Duodenal mucosa (tissue), 2 donors: ENCODE measurements at regions not wholly inside any gene's neighbourhood (a gene's known extent, or its start where the extent isn't known, plus 50 kb on each side); places are given as distances from the start of the nearest gene placed in this dataset.
"Not testable (repeated sequence)": the region's sequence is repeated elsewhere in the genome, so short reads cannot be mapped to it uniquely, and the experiment has no call there.

Experiments used
- H3K27ac ChIP-seq: one replicate; pipeline ENCODE4 v1.7.0; 2013; ENCODE audit warnings: low read depth, low read length
- H3K27me3 ChIP-seq, 2 donors: one replicate each; pipeline ENCODE4 v1.7.0; 2013; ENCODE audit warnings: low read length in 2 of 2, control low read depth in 1 of 2; ENCODE audit not compliant: insufficient read depth in 2 of 2, control insufficient read depth in 1 of 2
- H3K36me3 ChIP-seq, 2 donors: one replicate each; pipeline ENCODE4 v1.7.0; 2013; ENCODE audit warnings: low read length in 2 of 2, control low read depth in 1 of 2; ENCODE audit not compliant: insufficient read depth in 2 of 2, control insufficient read depth in 1 of 2
- H3K4me1 ChIP-seq, 2 donors: one replicate each; pipeline ENCODE4 v1.7.0; 2013; ENCODE audit warnings: low read length in 2 of 2, control low read depth in 1 of 2; ENCODE audit not compliant: insufficient read depth in 2 of 2, control insufficient read depth in 1 of 2
- H3K4me3 ChIP-seq, 2 donors: one replicate each; pipeline ENCODE4 v1.7.0; 2013; ENCODE audit warnings: low read length in 2 of 2, low read depth in 1 of 2
- H3K9ac ChIP-seq, 2 donors: one replicate each; pipeline ENCODE4 v1.7.0; 2013; ENCODE audit warnings: low read length in 2 of 2, low read depth in 1 of 2
- H3K9me3 ChIP-seq, 2 donors: one replicate each; pipeline ENCODE4 v1.7.0; 2013; ENCODE audit warnings: low read length in 2 of 2, control low read depth in 1 of 2; ENCODE audit not compliant: control insufficient read depth in 1 of 2

GRCh38 chr5:78711670-78712069 is 63.1 kb upstream of the LHFPL2 start:
- H3K9me3 ChIP-seq, H3K4me1 ChIP-seq, H3K36me3 ChIP-seq, H3K27ac ChIP-seq, H3K4me3 ChIP-seq, H3K27me3 ChIP-seq, H3K9ac ChIP-seq: not testable (repeated sequence)

- not testable (repeated sequence) for H3K36me3 ChIP-seq, H3K4me3 ChIP-seq, H3K27me3 ChIP-seq, H3K9ac ChIP-seq, H3K27ac ChIP-seq, H3K4me1 ChIP-seq, H3K9me3 ChIP-seq
Observed at GRCh38 chr5:78709729-78710430, 61.3 kb upstream of the LHFPL2 start.

GRCh38 chr5:78706825-78707224 is 58.3 kb upstream of the LHFPL2 start:
- H3K4me3 ChIP-seq, result no peak overlapping the region
- no peaks in the 10 kb centered on the region for H3K4me1 ChIP-seq
- no peaks in the 10 kb centered on the region for H3K36me3 ChIP-seq
- H3K27me3 ChIP-seq, result no peaks in the 10 kb centered on the region
- no peak overlapping the region for H3K27ac ChIP-seq
- no peaks in the 10 kb centered on the region for H3K9me3 ChIP-seq
- H3K9ac ChIP-seq, result no peak overlapping the region

- no peak overlapping the region for H3K9ac ChIP-seq
- no peaks in the 10 kb centered on the region for H3K27me3 ChIP-seq
- no peaks in the 10 kb centered on the region for H3K9me3 ChIP-seq
- no peaks in the 10 kb centered on the region for H3K4me1 ChIP-seq
- H3K27ac ChIP-seq, result no peak overlapping the region
- no peak overlapping the region for H3K4me3 ChIP-seq
- no peaks in the 10 kb centered on the region for H3K36me3 ChIP-seq
Observed at GRCh38 chr5:78706381-78706780, 57.8 kb upstream of the LHFPL2 start.

GRCh38 chr5:78705826-78706225 is 57.3 kb upstream of the LHFPL2 start:
- H3K36me3 ChIP-seq, result no peaks in the 10 kb centered on the region
- H3K9me3 ChIP-seq, result no peaks in the 10 kb centered on the region
- no peak overlapping the region for H3K9ac ChIP-seq
- no peaks in the 10 kb centered on the region for H3K27me3 ChIP-seq
- no peaks in the 10 kb centered on the region for H3K4me1 ChIP-seq
- H3K4me3 ChIP-seq, result no peak overlapping the region
- no peak overlapping the region for H3K27ac ChIP-seq

- H3K9me3 ChIP-seq, result no peaks in the 10 kb centered on the region
- peaks cover 10 to 14% of the 10 kb centered on the region in 2 donors for H3K4me1 ChIP-seq
- no peak overlapping the region for H3K4me3 ChIP-seq
- no peaks in the 10 kb centered on the region for H3K27me3 ChIP-seq
- H3K36me3 ChIP-seq, result no peaks in the 10 kb centered on the region
- no peak overlapping the region for H3K9ac ChIP-seq
- no peak overlapping the region for H3K27ac ChIP-seq
Observed at GRCh38 chr5:78701795-78702410, 53.3 kb upstream of the LHFPL2 start.

- Histone ChIP-seq H3K9me3 (peaks cover 0 to 2% of the 10 kb centered on the region in 2 donors), H3K4me3 (no peak overlapping the region), H3K9ac (no peak overlapping the region), H3K27me3 (no peaks in the 10 kb centered on the region), H3K27ac (no peak overlapping the region), H3K36me3 (no peaks in the 10 kb centered on the region), H3K4me1 (peaks cover 10 to 14% of the 10 kb centered on the region in 2 donors)
Observed at GRCh38 chr5:78699552-78700153, 51.1 kb upstream of the LHFPL2 start.

GRCh38 chr5:78698191-78698791 is 49.7 kb upstream of the LHFPL2 start:
- H3K27ac ChIP-seq, result no peak overlapping the region
- H3K36me3 ChIP-seq, result no peaks in the 10 kb centered on the region
- H3K27me3 ChIP-seq, result no peaks in the 10 kb centered on the region
- H3K4me3 ChIP-seq, result no peak overlapping the region
- H3K9me3 ChIP-seq, result peaks cover 0 to 2% of the 10 kb centered on the region in 2 donors
- H3K9ac ChIP-seq, result no peak overlapping the region
- peaks cover 10 to 14% of the 10 kb centered on the region in 2 donors for H3K4me1 ChIP-seq
